ENCODE measurements at regions not wholly inside any gene's neighbourhood (a gene's known extent, or its start where the extent isn't known, plus 50 kb on each side); places are given as distances from the start of the nearest gene placed in this dataset.

DNA sequence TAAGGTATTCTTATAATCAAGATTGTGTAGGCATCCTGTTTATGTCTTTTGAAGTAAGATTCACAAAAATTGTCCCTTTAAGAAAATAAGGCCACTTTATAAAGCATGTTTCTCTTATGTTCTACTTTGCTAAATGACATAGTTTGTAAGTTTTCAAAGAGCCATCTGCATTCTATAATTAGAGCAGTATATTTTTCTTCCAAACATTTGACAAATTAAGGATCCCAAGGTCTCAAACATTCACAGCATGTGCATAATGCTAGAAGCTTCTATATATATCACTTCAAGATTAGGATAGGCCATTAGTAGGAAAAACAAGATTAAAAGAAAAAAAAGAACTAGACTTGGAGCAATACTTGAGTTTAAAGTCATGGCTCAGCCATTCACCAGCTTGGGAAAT is 55.9 kb upstream of the DOK5 start:
- Histone ChIP-seq H3K4me3 (ENCODE audit: low read depth in 1 of 5, low read length in 5 of 5) (no peak overlapping the region), H3K36me3 (ENCODE audit: control insufficient read depth in 5 of 5, insufficient read depth in 5 of 5, low read length in 5 of 5) (no peaks in the 10 kb centered on the region), H3K27me3 (ENCODE audit: control insufficient read depth in 5 of 5, insufficient read depth in 4 of 5, low read length in 5 of 5) (no peaks in the 10 kb centered on the region), H3K4me1 (ENCODE audit: control insufficient read depth in 5 of 5, insufficient read depth in 5 of 5, low read length in 5 of 5) (no peaks in the 10 kb centered on the region), H3K9ac (ENCODE audit: low read length in 5 of 5) (no peak overlapping the region), H3K9me3 (ENCODE audit: control insufficient read depth in 5 of 5, low read length in 5 of 5) (peaks cover 0 to 9% (median 5%) of the 10 kb centered on the region in 5 donors), H3K27ac (ENCODE audit: low read depth, low read length) (no peak overlapping the region)

All from subcutaneous abdominal adipose tissue (tissue), 5 donors.